HepG2 (cell line): ENCODE measurements at regions not wholly inside any gene's neighbourhood (a gene's known extent, or its start where the extent isn't known, plus 50 kb on each side); places are given as distances from the start of the nearest gene placed in this dataset.

Experiments used
- ATAC-seq: fragments of 200-7000 bp; cut with Tn5 transposase; 3 replicates; pipeline ENCODE4 v1.9.1; 2020; ENCODE audit warnings: mild to moderate bottlenecking, moderate library complexity
- BruUV-seq: library from RNA; stranded (reverse); fragments of 400-500 nt; replicated peaks from 2 replicates; lab custom pipeline; 2021; lab: Mats Ljungman, UMichigan
- CTCF ChIA-PET: fragments of 300-600 bp; formaldehyde crosslinking; extraction: SDS; loops from one replicate; lab custom pipeline; 2021; ENCODE audit warnings: low total read pairs, inconsistent platforms, low intra/inter-chr PET ratio; lab: Yijun Ruan, JAX
- POLR2A ChIA-PET: fragments of 350-600 bp; sonication (Branson Sonifier 250); formaldehyde crosslinking; loops from one replicate; lab custom pipeline; 2020; ENCODE audit warnings: antibody characterized with exemption, inconsistent platforms; lab: Yijun Ruan, JAX
- DNase-seq: peaks from one replicate; pipeline ENCODE4 v3.0.0-alpha.2; 2015; ENCODE audit warnings: low spot score
- FAIRE-seq: peaks from 3 replicates; lab custom pipeline; 2011; peaks lifted over from hg19 to GRCh38; lab: Jason Lieb, UNC
- H2AFZ ChIP-seq: one replicate; pipeline ENCODE4 v1.6.1; 2011; ENCODE audit warnings: low read length, inconsistent platforms
- H3K27ac ChIP-seq: fragments of 300-600 bp; 3 replicates; pipeline ENCODE4 v1.8.0; 2011; ENCODE audit warnings: mixed run types, mild to moderate bottlenecking, mixed read lengths, low read length, inconsistent platforms; ENCODE audit not compliant: insufficient read depth; ENCODE audit errors: extremely low read length
- H3K27me3 ChIP-seq, 2 experiments: fragments of 200-600 bp in 1 of 2; 2 replicates in 1 of 2; 3 replicates in 1 of 2; pipeline versions ENCODE4 v1.6.0 to v1.8.0; 2011; ENCODE audit warnings: low read length in 2 of 2, mild to moderate bottlenecking in 2 of 2, moderate library complexity in 2 of 2, inconsistent platforms in 1 of 2; ENCODE audit not compliant: insufficient read depth in 2 of 2, control insufficient read depth in 1 of 2
- H3K36me3 ChIP-seq, 2 experiments: fragments of 200-600 bp in 1 of 2; replicated peaks in 1 of 2; 2 replicates in 1 of 2; 3 replicates in 1 of 2; pipeline versions ENCODE4 v1.5.1 to v1.8.0; 2011; ENCODE audit warnings: low read length in 2 of 2, inconsistent platforms in 1 of 2; ENCODE audit not compliant: insufficient read depth in 2 of 2, control insufficient read depth in 1 of 2
- H3K4me1 ChIP-seq: 2 replicates; pipeline ENCODE4 v1.5.1; 2012; ENCODE audit warnings: low read length, inconsistent platforms; ENCODE audit not compliant: insufficient read depth
- H3K4me2 ChIP-seq: 2 replicates; pipeline ENCODE4 v1.6.0; 2011; ENCODE audit warnings: low read depth, low read length, inconsistent platforms
- H3K4me3 ChIP-seq, 3 experiments: fragments of 200-600 bp in 1 of 3; sonication (generic), shearing (Covaris generic) in 1 of 3; replicated peaks in 1 of 3; 2 replicates each; pipeline ENCODE4 v1.5.1; 2011 to 2016; ENCODE audit warnings: low read length in 3 of 3, inconsistent platforms in 2 of 3, low read depth in 2 of 3, mild to moderate bottlenecking in 2 of 3, control low read depth in 1 of 3, mixed read lengths in 1 of 3; ENCODE audit not compliant: insufficient read depth in 1 of 3
- H3K79me2 ChIP-seq: one replicate; pipeline ENCODE4 v1.6.1; 2011; ENCODE audit warnings: low read length, inconsistent platforms; ENCODE audit not compliant: insufficient read depth
- H3K9ac ChIP-seq: 2 replicates; pipeline ENCODE4 v1.6.0; 2011; ENCODE audit warnings: mild to moderate bottlenecking, low read depth, low read length, inconsistent platforms; ENCODE audit not compliant: insufficient read depth
- H3K9me3 ChIP-seq: 2 replicates; pipeline ENCODE4 v1.5.1; 2012; ENCODE audit warnings: mild to moderate bottlenecking, low read length
- H4K20me1 ChIP-seq: 2 replicates; pipeline ENCODE4 v1.6.0; 2011; ENCODE audit warnings: inconsistent platforms, mild to moderate bottlenecking, low read length, moderate library complexity; ENCODE audit not compliant: insufficient read depth
- ATRX ChIP-seq: sonication (generic); formaldehyde crosslinking; IDR thresholded peaks from 2 replicates; pipeline ENCODE4 v1.4.0; 2020; ENCODE audit warnings: missing genetic modification reagents, borderline replicate concordance
- EHMT2 ChIP-seq: fragments of 200-600 bp; sonication (generic); IDR thresholded peaks from 2 replicates; pipeline ENCODE4 v1.7.0; 2017; ENCODE audit warnings: antibody characterized with exemption, low read depth, low read length, borderline replicate concordance
- MAZ ChIP-seq, 2 experiments: sonication (generic) in 1 of 2; formaldehyde crosslinking in 1 of 2; IDR thresholded peaks; 2 replicates each; pipeline versions ENCODE4 v1.5.0 to v1.6.1; 2012 to 2020; ENCODE audit warnings: low read depth in 2 of 2, mild to moderate bottlenecking in 2 of 2, borderline replicate concordance in 1 of 2, improper control_type of control experiment in 1 of 2, low read length in 1 of 2, missing genetic modification reagents in 1 of 2, moderate library complexity in 1 of 2
- MED13 ChIP-seq: sonication (generic); formaldehyde crosslinking; IDR thresholded peaks from 2 replicates; pipeline ENCODE4 v1.5.0; 2020; ENCODE audit warnings: missing genetic modification reagents
- NR2C2 ChIP-seq: sonication (generic); formaldehyde crosslinking; IDR thresholded peaks from 2 replicates; pipeline ENCODE4 v1.4.0; 2020; ENCODE audit warnings: missing genetic modification reagents, mild to moderate bottlenecking, moderate library complexity, borderline replicate concordance
- SNAI1 ChIP-seq: sonication (generic); formaldehyde crosslinking; IDR thresholded peaks from 2 replicates; pipeline ENCODE4 v1.5.0; 2020; ENCODE audit warnings: mild to moderate bottlenecking, missing genetic modification reagents, borderline replicate concordance
- THAP11 ChIP-seq: IDR thresholded peaks from 2 replicates; pipeline ENCODE4 v1.6.1; 2016; ENCODE audit warnings: missing biosample characterization, missing genetic modification reagents
- ZNF138 ChIP-seq: sonication (generic); formaldehyde crosslinking; IDR thresholded peaks from 2 replicates; pipeline ENCODE4 v1.5.0; 2020; ENCODE audit warnings: mild to moderate bottlenecking, low read depth, missing genetic modification reagents
- ZNF510 ChIP-seq: sonication (generic); formaldehyde crosslinking; IDR thresholded peaks from 2 replicates; pipeline ENCODE4 v1.4.0; 2020; ENCODE audit warnings: low read depth, mild to moderate bottlenecking, missing genetic modification reagents
- ZNF552 ChIP-seq: sonication (generic); formaldehyde crosslinking; IDR thresholded peaks from 2 replicates; pipeline ENCODE4 v1.9.0; 2022; ENCODE audit warnings: missing genetic modification reagents, mild to moderate bottlenecking, borderline replicate concordance
- WGBS: methylation state at CpG from one replicate; pipeline ENCODE4 v1.1.6; 2017; ENCODE audit warnings: low lambda C conversion rate; 5-methylcytosine and 5-hydroxymethylcytosine counted together
- in situ Hi-C: cut with HindIII; loops from 2 replicates; pipeline ENCODE4 v1.10.0; 2017; ENCODE audit warnings: low pct_unique_long_range_greater_than_20kb; ENCODE audit not compliant: extremely low pct_ligation_motif_present
- intact Hi-C: fragments of 100-400 bp; cut with micrococcal nuclease; formaldehyde crosslinking; loops from one replicate; pipeline ENCODE4 v1.10.0; 2022; ENCODE audit not compliant: unreplicated experiment
- TF ChIP-seq, protein P1 (sequence below): sonication (generic); formaldehyde crosslinking; IDR thresholded peaks from 2 replicates; pipeline ENCODE4 v1.5.0; 2020; ENCODE audit warnings: mild to moderate bottlenecking, missing genetic modification reagents
- TF ChIP-seq, protein P2 (sequence below): sonication (generic); formaldehyde crosslinking; IDR thresholded peaks from 2 replicates; pipeline ENCODE4 v1.5.1; 2020; ENCODE audit warnings: mild to moderate bottlenecking, missing genetic modification reagents, moderate library complexity
- TF ChIP-seq, protein P3 (sequence below): sonication (generic); formaldehyde crosslinking; conservative IDR thresholded peaks from 2 replicates; pipeline ENCODE4 v1.4.0; 2020; ENCODE audit warnings: missing genetic modification reagents
- TF ChIP-seq, protein P4 (sequence below): sonication (generic); formaldehyde crosslinking; IDR thresholded peaks from 2 replicates; pipeline ENCODE4 v1.5.1; 2020; ENCODE audit warnings: mild to moderate bottlenecking, moderate library complexity, missing genetic modification reagents
- TF ChIP-seq, protein P5 (sequence below), 2 experiments: fragments of 450-650 bp in 1 of 2; sonication (generic) in 1 of 2; formaldehyde crosslinking; IDR thresholded peaks; 2 replicates each; pipeline versions ENCODE4 v1.5.0 to v1.8.0; 2020 to 2022; ENCODE audit warnings: mild to moderate bottlenecking in 1 of 2, missing genetic modification reagents in 1 of 2
- TF ChIP-seq, protein P6 (sequence below): IDR thresholded peaks from 2 replicates; pipeline ENCODE4 v1.6.1; 2016; ENCODE audit warnings: missing compliant biosample characterization, missing genetic modification reagents, borderline replicate concordance

DNA sequence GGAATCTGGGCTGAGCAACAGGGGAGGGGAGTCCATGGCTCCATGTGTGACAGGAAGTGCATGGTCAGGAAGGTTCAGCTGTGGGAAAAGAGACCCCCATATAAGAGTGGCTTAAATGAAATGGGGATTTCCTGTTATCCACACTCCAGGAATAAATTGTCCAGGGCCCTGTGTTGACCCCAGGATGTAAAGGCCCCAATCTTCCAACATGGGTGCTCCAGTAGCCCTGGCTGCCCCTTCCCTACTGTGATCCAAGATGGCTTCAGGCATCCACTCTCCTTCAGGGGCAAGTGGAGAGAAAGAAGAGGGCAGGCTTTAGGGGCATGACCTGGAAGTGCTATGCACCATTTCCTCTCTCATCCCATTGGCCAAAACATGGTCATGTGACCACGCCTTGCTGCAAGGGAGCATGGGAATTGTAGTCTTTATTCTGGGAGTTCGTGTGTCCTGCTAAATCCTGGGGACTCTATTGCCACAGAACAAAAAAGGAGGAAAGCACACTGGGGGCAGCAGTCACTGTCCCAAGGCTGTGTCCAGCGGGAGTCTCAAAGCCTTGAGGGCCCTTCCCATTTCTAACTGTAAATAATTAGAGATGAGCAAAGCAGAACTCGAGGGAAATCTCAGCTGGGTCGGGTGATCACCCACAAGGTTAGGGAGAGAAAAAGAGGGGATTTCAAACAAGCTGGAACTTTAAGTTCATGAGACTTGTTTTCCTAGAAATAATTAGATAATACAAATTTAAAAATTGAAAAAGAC, 289.2 kb downstream of the ADGRD1 start:
- no peak overlapping the region for H2AFZ ChIP-seq
- DNase-seq = no peak
- in situ Hi-C loops = no loop called here
- TF ChIP-seq, protein P1, sequence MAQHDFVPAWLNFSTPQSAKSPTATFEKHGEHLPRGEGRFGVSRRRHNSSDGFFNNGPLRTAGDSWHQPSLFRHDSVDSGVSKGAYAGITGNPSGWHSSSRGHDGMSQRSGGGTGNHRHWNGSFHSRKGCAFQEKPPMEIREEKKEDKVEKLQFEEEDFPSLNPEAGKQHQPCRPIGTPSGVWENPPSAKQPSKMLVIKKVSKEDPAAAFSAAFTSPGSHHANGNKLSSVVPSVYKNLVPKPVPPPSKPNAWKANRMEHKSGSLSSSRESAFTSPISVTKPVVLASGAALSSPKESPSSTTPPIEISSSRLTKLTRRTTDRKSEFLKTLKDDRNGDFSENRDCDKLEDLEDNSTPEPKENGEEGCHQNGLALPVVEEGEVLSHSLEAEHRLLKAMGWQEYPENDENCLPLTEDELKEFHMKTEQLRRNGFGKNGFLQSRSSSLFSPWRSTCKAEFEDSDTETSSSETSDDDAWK = no peak
- TF ChIP-seq MED13 (CRISPR knock-in tag) (no peak), SNAI1 (CRISPR knock-in tag) (no peak), ZNF552 (CRISPR knock-in tag) (no peak), THAP11 (CRISPR knock-in tag) (peak; percentile 82), ATRX (CRISPR knock-in tag) (no peak), NR2C2 (CRISPR knock-in tag) (peak; percentile 89), ZNF138 (CRISPR knock-in tag) (no peak), ZNF510 (CRISPR knock-in tag) (no peak), MAZ (IDR thresholded peaks at IDR 0.05; ENCODE audit: borderline replicate concordance, low read depth, low read length) (no peak), MAZ (CRISPR knock-in tag; IDR thresholded peaks at IDR 0.05; ENCODE audit: low read depth) (no peak), EHMT2 (no peak)
- TF ChIP-seq, protein P2, sequence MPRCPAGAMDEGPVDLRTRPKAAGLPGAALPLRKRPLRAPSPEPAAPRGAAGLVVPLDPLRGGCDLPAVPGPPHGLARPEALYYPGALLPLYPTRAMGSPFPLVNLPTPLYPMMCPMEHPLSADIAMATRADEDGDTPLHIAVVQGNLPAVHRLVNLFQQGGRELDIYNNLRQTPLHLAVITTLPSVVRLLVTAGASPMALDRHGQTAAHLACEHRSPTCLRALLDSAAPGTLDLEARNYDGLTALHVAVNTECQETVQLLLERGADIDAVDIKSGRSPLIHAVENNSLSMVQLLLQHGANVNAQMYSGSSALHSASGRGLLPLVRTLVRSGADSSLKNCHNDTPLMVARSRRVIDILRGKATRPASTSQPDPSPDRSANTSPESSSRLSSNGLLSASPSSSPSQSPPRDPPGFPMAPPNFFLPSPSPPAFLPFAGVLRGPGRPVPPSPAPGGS (CRISPR knock-in tag) = no peak
- TF ChIP-seq, protein P3, sequence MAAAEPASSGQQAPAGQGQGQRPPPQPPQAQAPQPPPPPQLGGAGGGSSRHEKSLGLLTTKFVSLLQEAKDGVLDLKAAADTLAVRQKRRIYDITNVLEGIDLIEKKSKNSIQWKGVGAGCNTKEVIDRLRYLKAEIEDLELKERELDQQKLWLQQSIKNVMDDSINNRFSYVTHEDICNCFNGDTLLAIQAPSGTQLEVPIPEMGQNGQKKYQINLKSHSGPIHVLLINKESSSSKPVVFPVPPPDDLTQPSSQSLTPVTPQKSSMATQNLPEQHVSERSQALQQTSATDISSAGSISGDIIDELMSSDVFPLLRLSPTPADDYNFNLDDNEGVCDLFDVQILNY (CRISPR knock-in tag) = no peak
- TF ChIP-seq, protein P4, sequence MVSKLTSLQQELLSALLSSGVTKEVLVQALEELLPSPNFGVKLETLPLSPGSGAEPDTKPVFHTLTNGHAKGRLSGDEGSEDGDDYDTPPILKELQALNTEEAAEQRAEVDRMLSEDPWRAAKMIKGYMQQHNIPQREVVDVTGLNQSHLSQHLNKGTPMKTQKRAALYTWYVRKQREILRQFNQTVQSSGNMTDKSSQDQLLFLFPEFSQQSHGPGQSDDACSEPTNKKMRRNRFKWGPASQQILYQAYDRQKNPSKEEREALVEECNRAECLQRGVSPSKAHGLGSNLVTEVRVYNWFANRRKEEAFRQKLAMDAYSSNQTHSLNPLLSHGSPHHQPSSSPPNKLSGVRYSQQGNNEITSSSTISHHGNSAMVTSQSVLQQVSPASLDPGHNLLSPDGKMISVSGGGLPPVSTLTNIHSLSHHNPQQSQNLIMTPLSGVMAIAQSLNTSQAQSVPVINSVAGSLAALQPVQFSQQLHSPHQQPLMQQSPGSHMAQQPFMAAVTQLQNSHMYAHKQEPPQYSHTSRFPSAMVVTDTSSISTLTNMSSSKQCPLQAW (CRISPR knock-in tag) = no peak
- TF ChIP-seq, protein P5, sequence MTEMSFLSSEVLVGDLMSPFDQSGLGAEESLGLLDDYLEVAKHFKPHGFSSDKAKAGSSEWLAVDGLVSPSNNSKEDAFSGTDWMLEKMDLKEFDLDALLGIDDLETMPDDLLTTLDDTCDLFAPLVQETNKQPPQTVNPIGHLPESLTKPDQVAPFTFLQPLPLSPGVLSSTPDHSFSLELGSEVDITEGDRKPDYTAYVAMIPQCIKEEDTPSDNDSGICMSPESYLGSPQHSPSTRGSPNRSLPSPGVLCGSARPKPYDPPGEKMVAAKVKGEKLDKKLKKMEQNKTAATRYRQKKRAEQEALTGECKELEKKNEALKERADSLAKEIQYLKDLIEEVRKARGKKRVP (CRISPR knock-in tag; IDR thresholded peaks at IDR 0.05) = no peak
- TF ChIP-seq, protein P6, sequence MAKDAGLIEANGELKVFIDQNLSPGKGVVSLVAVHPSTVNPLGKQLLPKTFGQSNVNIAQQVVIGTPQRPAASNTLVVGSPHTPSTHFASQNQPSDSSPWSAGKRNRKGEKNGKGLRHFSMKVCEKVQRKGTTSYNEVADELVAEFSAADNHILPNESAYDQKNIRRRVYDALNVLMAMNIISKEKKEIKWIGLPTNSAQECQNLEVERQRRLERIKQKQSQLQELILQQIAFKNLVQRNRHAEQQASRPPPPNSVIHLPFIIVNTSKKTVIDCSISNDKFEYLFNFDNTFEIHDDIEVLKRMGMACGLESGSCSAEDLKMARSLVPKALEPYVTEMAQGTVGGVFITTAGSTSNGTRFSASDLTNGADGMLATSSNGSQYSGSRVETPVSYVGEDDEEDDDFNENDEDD (CRISPR knock-in tag) = no peak

More for the DNA sequence above, 289.2 kb downstream of the ADGRD1 start:
- no peaks in the 10 kb centered on the region for H4K20me1 ChIP-seq
- no peaks in the 10 kb centered on the region for H3K79me2 ChIP-seq
- no peaks in the 10 kb centered on the region for H3K9me3 ChIP-seq
- FAIRE-seq = no peak
- no TSS peak for BruUV-seq
- no peak overlapping the region for H3K27ac ChIP-seq
- ChIA-PET POLR2A (no interaction called here), CTCF (no interaction called here)
- H3K4me3 ChIP-seq = no peak overlapping the region
- H3K4me2 ChIP-seq = no peak overlapping the region
- H3K9ac ChIP-seq = no peak overlapping the region
- H3K36me3 ChIP-seq = no peaks in the 10 kb centered on the region
- H3K4me1 ChIP-seq = no peaks in the 10 kb centered on the region
- intact Hi-C loops = no loop called here
- peaks cover 0 to 10% of the 10 kb centered on the region in 2 experiments; a peak in 2 of 5 replicates for H3K27me3 ChIP-seq
- 3% methylated on average over 5 of the region's 5 CpGs for whole genome bisulfite sequencing
- no peak for ATAC-seq
